ENCODE measurements at regions not wholly inside any gene's neighbourhood (a gene's known extent, or its start where the extent isn't known, plus 50 kb on each side); places are given as distances from the start of the nearest gene placed in this dataset.

GRCh38 chr14:89495718-89496117 is 78.7 kb upstream of the FOXN3 start:
- no peaks in the 10 kb centered on the region for H3K27me3 Mint-ChIP-seq
- peak overlapping the region; percentile 51 for H3K27ac Mint-ChIP-seq
- H3K4me3 Mint-ChIP-seq = no peak overlapping the region
- peaks cover 21% of the 10 kb centered on the region for H3K4me1 Mint-ChIP-seq
- DNase-seq (no peak), ATAC-seq (no peak)
- peaks cover 7% of the 10 kb centered on the region for H3K36me3 Mint-ChIP-seq (ENCODE audit: low read depth)
- no peaks in the 10 kb centered on the region for H3K9me3 ChIP-seq (ENCODE audit: control insufficient read depth, low read length, poor library complexity, severe bottlenecking)

GRCh38 chr14:89493877-89494634 is 77.0 kb upstream of the FOXN3 start:
- ATAC-seq (peak; percentile 67), DNase-seq (no peak)
- H3K4me1 Mint-ChIP-seq = peaks cover 22% of the 10 kb centered on the region
- no peaks in the 10 kb centered on the region for H3K27me3 Mint-ChIP-seq
- no peaks in the 10 kb centered on the region for H3K9me3 ChIP-seq (ENCODE audit: control insufficient read depth, low read length, poor library complexity, severe bottlenecking)
- H3K36me3 Mint-ChIP-seq (ENCODE audit: low read depth) = peaks cover 4% of the 10 kb centered on the region
- no peak overlapping the region for H3K27ac Mint-ChIP-seq
- H3K4me3 Mint-ChIP-seq = no peak overlapping the region

- no peak overlapping the region for H3K27ac Mint-ChIP-seq
- no peak for ATAC-seq
- H3K4me3 Mint-ChIP-seq = no peak overlapping the region
- H3K27me3 Mint-ChIP-seq = no peaks in the 10 kb centered on the region
- H3K4me1 Mint-ChIP-seq = peaks cover 24% of the 10 kb centered on the region
- H3K9me3 ChIP-seq (ENCODE audit: control insufficient read depth, low read length, poor library complexity, severe bottlenecking) = no peaks in the 10 kb centered on the region
- H3K36me3 Mint-ChIP-seq (ENCODE audit: low read depth) = peaks cover 4% of the 10 kb centered on the region
- DNase-seq = no peak
These were observed 76.4 kb upstream of the FOXN3 start for GRCh38 chr14:89493406-89493805.

- H3K4me1 Mint-ChIP-seq = peaks cover 27% of the 10 kb centered on the region
- DNase-seq (no peak), ATAC-seq (no peak)
- H3K4me3 Mint-ChIP-seq = no peak overlapping the region
- H3K27me3 Mint-ChIP-seq = no peaks in the 10 kb centered on the region
- H3K27ac Mint-ChIP-seq = no peak overlapping the region
- peaks cover 4% of the 10 kb centered on the region for H3K36me3 Mint-ChIP-seq (ENCODE audit: low read depth)
- H3K9me3 ChIP-seq (ENCODE audit: control insufficient read depth, low read length, poor library complexity, severe bottlenecking) = no peaks in the 10 kb centered on the region
These were observed 74.8 kb upstream of the FOXN3 start for GRCh38 chr14:89491711-89492381.

GRCh38 chr14:89490466-89490865 is 73.4 kb upstream of the FOXN3 start:
- no peak for ATAC-seq
- Mint-ChIP-seq H3K4me1 (peaks cover 23% of the 10 kb centered on the region), H3K36me3 (ENCODE audit: low read depth) (peaks cover 5% of the 10 kb centered on the region), H3K4me3 (no peak overlapping the region), H3K27ac (no peak overlapping the region), H3K27me3 (no peaks in the 10 kb centered on the region)
- no peaks in the 10 kb centered on the region for H3K9me3 ChIP-seq (ENCODE audit: control insufficient read depth, low read length, poor library complexity, severe bottlenecking)
- DNase-seq = no peak

GRCh38 chr14:89489761-89490437 is 72.9 kb upstream of the FOXN3 start:
- no peaks in the 10 kb centered on the region for H3K27me3 Mint-ChIP-seq
- peaks cover 7% of the 10 kb centered on the region for H3K36me3 Mint-ChIP-seq (ENCODE audit: low read depth)
- H3K27ac Mint-ChIP-seq = no peak overlapping the region
- H3K9me3 ChIP-seq (ENCODE audit: control insufficient read depth, low read length, poor library complexity, severe bottlenecking) = no peaks in the 10 kb centered on the region
- DNase-seq (no peak), ATAC-seq (no peak)
- H3K4me3 Mint-ChIP-seq = no peak overlapping the region
- peaks cover 23% of the 10 kb centered on the region for H3K4me1 Mint-ChIP-seq

- ATAC-seq (no peak), DNase-seq (no peak)
- H3K9me3 ChIP-seq (ENCODE audit: control insufficient read depth, low read length, poor library complexity, severe bottlenecking) = no peaks in the 10 kb centered on the region
- Mint-ChIP-seq H3K36me3 (ENCODE audit: low read depth) (peaks cover 7% of the 10 kb centered on the region), H3K27me3 (no peaks in the 10 kb centered on the region), H3K4me3 (no peak overlapping the region), H3K4me1 (peaks cover 15% of the 10 kb centered on the region), H3K27ac (no peak overlapping the region)
These were observed 69.9 kb upstream of the FOXN3 start for GRCh38 chr14:89486961-89487360.

- peaks cover 7% of the 10 kb centered on the region for H3K36me3 Mint-ChIP-seq (ENCODE audit: low read depth)
- peaks cover 16% of the 10 kb centered on the region for H3K4me1 Mint-ChIP-seq
- no peak overlapping the region for H3K27ac Mint-ChIP-seq
- no peaks in the 10 kb centered on the region for H3K9me3 ChIP-seq (ENCODE audit: control insufficient read depth, low read length, poor library complexity, severe bottlenecking)
- ATAC-seq (no peak), DNase-seq (no peak)
- H3K4me3 Mint-ChIP-seq = no peak overlapping the region
- H3K27me3 Mint-ChIP-seq = no peaks in the 10 kb centered on the region
These were observed 69.5 kb upstream of the FOXN3 start for GRCh38 chr14:89486505-89486904.

GRCh38 chr14:89485264-89485663 is 68.2 kb upstream of the FOXN3 start:
- no peaks in the 10 kb centered on the region for H3K9me3 ChIP-seq (ENCODE audit: control insufficient read depth, low read length, poor library complexity, severe bottlenecking)
- Mint-ChIP-seq H3K27me3 (no peaks in the 10 kb centered on the region), H3K4me3 (no peak overlapping the region), H3K4me1 (peaks cover 11% of the 10 kb centered on the region), H3K27ac (no peak overlapping the region), H3K36me3 (ENCODE audit: low read depth) (peaks cover 5% of the 10 kb centered on the region)
- ATAC-seq (no peak), DNase-seq (no peak)

- H3K9me3 ChIP-seq (ENCODE audit: control insufficient read depth, low read length, poor library complexity, severe bottlenecking) = no peaks in the 10 kb centered on the region
- ATAC-seq (no peak), DNase-seq (no peak)
- no peak overlapping the region for H3K4me3 Mint-ChIP-seq
- H3K27me3 Mint-ChIP-seq = no peaks in the 10 kb centered on the region
- H3K27ac Mint-ChIP-seq = no peak overlapping the region
- peaks cover 11% of the 10 kb centered on the region for H3K4me1 Mint-ChIP-seq
- H3K36me3 Mint-ChIP-seq (ENCODE audit: low read depth) = peaks cover 5% of the 10 kb centered on the region
These were observed 67.2 kb upstream of the FOXN3 start for GRCh38 chr14:89484051-89484844.

- H3K27me3 Mint-ChIP-seq = no peaks in the 10 kb centered on the region
- H3K4me1 Mint-ChIP-seq = peaks cover 8% of the 10 kb centered on the region
- no peak for ATAC-seq
- no peak overlapping the region for H3K27ac Mint-ChIP-seq
- peaks cover 5% of the 10 kb centered on the region for H3K36me3 Mint-ChIP-seq (ENCODE audit: low read depth)
- no peaks in the 10 kb centered on the region for H3K9me3 ChIP-seq (ENCODE audit: control insufficient read depth, low read length, poor library complexity, severe bottlenecking)
- DNase-seq = no peak
- H3K4me3 Mint-ChIP-seq = no peak overlapping the region
These were observed 64.2 kb upstream of the FOXN3 start for GRCh38 chr14:89481196-89481595.

GRCh38 chr14:89480278-89480677 is 63.2 kb upstream of the FOXN3 start:
- no peaks in the 10 kb centered on the region for H3K27me3 Mint-ChIP-seq
- ATAC-seq (no peak), DNase-seq (no peak)
- peaks cover under 1% of the 10 kb centered on the region for H3K36me3 Mint-ChIP-seq (ENCODE audit: low read depth)
- no peak overlapping the region for H3K27ac Mint-ChIP-seq
- H3K9me3 ChIP-seq (ENCODE audit: control insufficient read depth, low read length, poor library complexity, severe bottlenecking) = no peaks in the 10 kb centered on the region
- H3K4me1 Mint-ChIP-seq = peaks cover 9% of the 10 kb centered on the region
- no peak overlapping the region for H3K4me3 Mint-ChIP-seq

- H3K36me3 Mint-ChIP-seq (ENCODE audit: low read depth) = no peaks in the 10 kb centered on the region
- no peaks in the 10 kb centered on the region for H3K27me3 Mint-ChIP-seq
- peaks cover 9% of the 10 kb centered on the region for H3K4me1 Mint-ChIP-seq
- H3K4me3 Mint-ChIP-seq = no peak overlapping the region
- ATAC-seq = peak; percentile 8
- DNase-seq = no peak
- H3K9me3 ChIP-seq (ENCODE audit: control insufficient read depth, low read length, poor library complexity, severe bottlenecking) = no peaks in the 10 kb centered on the region
- no peak overlapping the region for H3K27ac Mint-ChIP-seq
These were observed 62.8 kb upstream of the FOXN3 start for GRCh38 chr14:89479802-89480201.
